GM23338 (cell line): ENCODE measurements at regions not wholly inside any gene's neighbourhood (a gene's known extent, or its start where the extent isn't known, plus 50 kb on each side); places are given as distances from the start of the nearest gene placed in this dataset.
A peak's percentile ranks its signal among the peaks of the same experiment; 100 is the strongest.

ENCODE experiments used
- ATAC-seq: fragments of 200-7000 bp; cut with Tn5 transposase; 3 replicates; pipeline ENCODE4 v1.9.1; 2020
- DNase-seq: peaks from one replicate; pipeline ENCODE4 v3.0.0-alpha.2; 2015; ENCODE audit warnings: low spot score
- H2AFZ ChIP-seq: fragments of 200-600 bp; sonication (generic); 2 replicates; pipeline ENCODE4 v1.8.0; 2016; ENCODE audit warnings: antibody characterized with exemption, mild to moderate bottlenecking, moderate library complexity
- H3F3A ChIP-seq: fragments of 200-600 bp; sonication (generic); replicated peaks from 2 replicates; pipeline ENCODE4 v1.8.0; 2017; ENCODE audit warnings: antibody characterized with exemption, mixed run types, low read depth
- H3K27ac ChIP-seq: fragments of 200-600 bp; sonication (generic); 2 replicates; pipeline ENCODE4 v1.6.1; 2016; ENCODE audit warnings: low read depth
- H3K27me3 ChIP-seq: fragments of 200-600 bp; sonication (generic); 2 replicates; pipeline ENCODE4 v1.8.0; 2016; ENCODE audit warnings: mild to moderate bottlenecking, mixed run types, moderate library complexity; ENCODE audit not compliant: insufficient read depth
- H3K36me3 ChIP-seq: fragments of 200-600 bp; sonication (generic); 2 replicates; pipeline ENCODE4 v1.8.0; 2016; ENCODE audit warnings: mild to moderate bottlenecking; ENCODE audit not compliant: insufficient read depth
- H3K4me1 ChIP-seq: fragments of 200-600 bp; sonication (generic); 2 replicates; pipeline ENCODE4 v1.8.0; 2016; ENCODE audit warnings: mild to moderate bottlenecking, moderate library complexity; ENCODE audit not compliant: insufficient read depth
- H3K4me2 ChIP-seq: fragments of 200-600 bp; sonication (generic); 2 replicates; pipeline ENCODE4 v1.7.1; 2017; ENCODE audit warnings: mixed run types
- H3K4me3 ChIP-seq: fragments of 200-600 bp; sonication (generic); 2 replicates; pipeline ENCODE4 v1.6.1; 2016; ENCODE audit warnings: mixed run types
- H3K79me2 ChIP-seq: fragments of 200-600 bp; sonication (generic); replicated peaks from 2 replicates; pipeline ENCODE4 v1.8.0; 2017; ENCODE audit warnings: mild to moderate bottlenecking; ENCODE audit not compliant: insufficient read depth
- H3K9me2 ChIP-seq: fragments of 200-600 bp; sonication (generic); 2 replicates; pipeline ENCODE4 v1.8.0; 2017; ENCODE audit not compliant: insufficient read depth
- H4K20me1 ChIP-seq: fragments of 200-600 bp; sonication (generic); replicated peaks from 2 replicates; pipeline ENCODE4 v1.8.0; 2017; ENCODE audit warnings: mild to moderate bottlenecking; ENCODE audit not compliant: insufficient read depth
- H3K27ac Mint-ChIP-seq: 2 replicates; pipeline ENCODE4 v1.8.0; 2020; ENCODE audit warnings: inconsistent platforms, mild to moderate bottlenecking, moderate library complexity, mixed read lengths
- H3K27me3 Mint-ChIP-seq: 3 replicates; pipeline ENCODE4 v1.8.0; 2022; ENCODE audit warnings: low read depth, mild to moderate bottlenecking, moderate library complexity, mixed read lengths, inconsistent platforms; ENCODE audit not compliant: insufficient read depth, poor library complexity
- H3K36me3 Mint-ChIP-seq: 3 replicates; pipeline ENCODE4 v1.8.0; 2021; ENCODE audit warnings: low read depth, mild to moderate bottlenecking, inconsistent platforms, moderate library complexity, mixed read lengths
- H3K4me1 Mint-ChIP-seq: 3 replicates; pipeline ENCODE4 v1.8.0; 2020; ENCODE audit warnings: mild to moderate bottlenecking, inconsistent platforms, mixed read lengths
- H3K4me3 Mint-ChIP-seq: 3 replicates; pipeline ENCODE4 v1.8.0; 2021; ENCODE audit warnings: moderate library complexity, mild to moderate bottlenecking, inconsistent platforms, mixed read lengths
- H3K9me3 Mint-ChIP-seq: 3 replicates; pipeline ENCODE4 v1.8.0; 2020; ENCODE audit warnings: moderate library complexity, mild to moderate bottlenecking, inconsistent platforms, mixed read lengths
- CTCF ChIP-seq, 2 experiments: fragments of 200-600 bp in 1 of 2; sonication (generic) in 1 of 2; conservative IDR thresholded peaks; 2 replicates each; pipeline versions ENCODE4 v1.5.1 to v1.6.1; 2016 to 2017; ENCODE audit warnings: antibody characterized with exemption in 2 of 2, low read depth in 2 of 2, mild to moderate bottlenecking in 2 of 2, moderate library complexity in 1 of 2
- ETS1 ChIP-seq: IDR thresholded peaks from 2 replicates; pipeline ENCODE4 v1.6.1; 2016; ENCODE audit warnings: antibody characterized with exemption
- EZH2 ChIP-seq: fragments of 200-600 bp; sonication (generic); IDR thresholded peaks from one replicate; pipeline ENCODE4 v1.8.0; 2017; ENCODE audit warnings: antibody characterized with exemption, mild to moderate bottlenecking, low read depth; ENCODE audit not compliant: unreplicated experiment
- EZH2phosphoT487 ChIP-seq: fragments of 200-600 bp; sonication (generic); IDR thresholded peaks from one replicate; pipeline ENCODE4 v1.8.1; 2018; ENCODE audit warnings: antibody characterized with exemption; ENCODE audit not compliant: unreplicated experiment
- JUNB ChIP-seq: IDR thresholded peaks from one replicate; pipeline ENCODE4 v1.6.1; 2016; ENCODE audit warnings: antibody characterized with exemption; ENCODE audit not compliant: unreplicated experiment
- NANOG ChIP-seq: IDR thresholded peaks from 2 replicates; pipeline ENCODE4 v1.6.1; 2016; ENCODE audit warnings: antibody characterized with exemption, borderline replicate concordance
- POLR2AphosphoS5 ChIP-seq: IDR thresholded peaks from 2 replicates; pipeline ENCODE4 v1.6.1; 2016; ENCODE audit warnings: antibody characterized with exemption, low read depth
- REST ChIP-seq: IDR thresholded peaks from one replicate; pipeline ENCODE4 v1.6.1; 2018; ENCODE audit warnings: antibody characterized with exemption; ENCODE audit not compliant: unreplicated experiment
- STAT1 ChIP-seq: IDR thresholded peaks from one replicate; pipeline ENCODE4 v1.6.1; 2016; ENCODE audit warnings: antibody characterized with exemption; ENCODE audit not compliant: unreplicated experiment
- ZNF114 ChIP-seq: fragments of 250-450 bp; sonication (Bioruptor Pico); IDR thresholded peaks from 2 replicates; pipeline ENCODE4 v1.5.0; 2020; ENCODE audit warnings: mild to moderate bottlenecking, moderate library complexity
- ZNF331 ChIP-seq: fragments of 250-450 bp; sonication (Bioruptor Pico); IDR thresholded peaks from 2 replicates; pipeline ENCODE4 v1.5.0; 2020; ENCODE audit warnings: low read depth, mild to moderate bottlenecking, moderate library complexity

- Histone ChIP-seq H3K27me3 (no peaks in the 10 kb centered on the region), H3F3A (no peaks in the 10 kb centered on the region), H3K4me1 (peaks cover 8% of the 10 kb centered on the region), H2AFZ (no peak overlapping the region), H3K4me3 (no peak overlapping the region), H3K36me3 (no peaks in the 10 kb centered on the region), H3K4me2 (no peak overlapping the region), H3K27ac (no peak overlapping the region), H4K20me1 (no peaks in the 10 kb centered on the region), H3K9me2 (peaks cover 3% of the 10 kb centered on the region), H3K79me2 (no peaks in the 10 kb centered on the region)
- no peak for TF ChIP-seq CTCF (conservative IDR thresholded peaks at IDR 0.05; ENCODE audit: low read depth in 2 of 2)
- TF ChIP-seq STAT1 = no peak
- Mint-ChIP-seq H3K9me3 (no peaks in the 10 kb centered on the region), H3K36me3 (no peaks in the 10 kb centered on the region), H3K4me1 (peaks cover 10% of the 10 kb centered on the region), H3K27ac (no peak overlapping the region), H3K4me3 (no peak overlapping the region), H3K27me3 (no peaks in the 10 kb centered on the region)
- DNase-seq (peak; percentile 37), ATAC-seq (no peak)
Observed at GRCh38 chr11:26846227-26846626, 124.4 kb upstream of the SLC5A12 start.

GRCh38 chr11:26847459-26847858 is 125.6 kb upstream of the SLC5A12 start:
- no peaks in the 10 kb centered on the region for H3K79me2 ChIP-seq
- H3K4me2 ChIP-seq = no peak overlapping the region
- peaks cover 3% of the 10 kb centered on the region for H3K9me2 ChIP-seq
- Mint-ChIP-seq H3K9me3 (peaks cover under 1% of the 10 kb centered on the region; the same call in 1 of the 3 replicates), H3K4me1 (peaks cover 19% of the 10 kb centered on the region), H3K36me3 (no peaks in the 10 kb centered on the region), H3K4me3 (no peak overlapping the region), H3K27ac (no peak overlapping the region), H3K27me3 (no peaks in the 10 kb centered on the region)
- no peaks in the 10 kb centered on the region for H3F3A ChIP-seq
- ATAC-seq (no peak), DNase-seq (no peak)
- no peak overlapping the region for H2AFZ ChIP-seq
- H3K4me1 ChIP-seq = peaks cover 17% of the 10 kb centered on the region
- H3K27ac ChIP-seq = no peak overlapping the region
- H4K20me1 ChIP-seq = no peaks in the 10 kb centered on the region
- H3K4me3 ChIP-seq = no peak overlapping the region
- no peaks in the 10 kb centered on the region for H3K36me3 ChIP-seq
- no peaks in the 10 kb centered on the region for H3K27me3 ChIP-seq
- TF ChIP-seq EZH2phosphoT487 (no peak), EZH2 (no peak), ZNF114 (CRISPR knock-in tag) (no peak), JUNB (no peak), POLR2AphosphoS5 (no peak), ETS1 (no peak), ZNF331 (CRISPR knock-in tag) (no peak), NANOG (no peak), STAT1 (no peak), CTCF (conservative IDR thresholded peaks at IDR 0.05; ENCODE audit: low read depth in 2 of 2) (no peak), REST (no peak)
